ENCODE measurements at regions not wholly inside any gene's neighbourhood (a gene's known extent, or its start where the extent isn't known, plus 50 kb on each side); places are given as distances from the start of the nearest gene placed in this dataset.

DNA sequence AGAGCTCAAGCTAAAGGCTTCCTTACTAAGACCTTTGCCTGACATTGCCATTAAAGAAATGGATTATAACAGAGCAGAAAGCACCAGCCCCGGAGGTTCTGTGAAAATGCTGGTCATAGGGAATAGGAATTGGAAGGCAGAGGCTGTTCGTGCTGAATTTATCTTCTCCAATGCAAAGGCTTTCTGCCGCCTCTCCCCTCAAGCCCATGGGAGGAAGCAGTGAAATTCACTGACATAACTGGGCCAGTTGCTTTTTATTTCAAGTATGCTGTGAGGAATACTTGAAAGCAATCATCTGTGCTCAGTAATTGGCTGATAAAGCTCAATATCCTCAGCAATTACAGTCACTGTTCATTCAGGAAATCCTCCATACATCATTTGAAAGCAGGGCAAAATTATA lies 85.4 kb upstream of the LINC00305 start:
- H3K9ac ChIP-seq (ENCODE audit: insufficient read length, low read depth), result no peak overlapping the region
- H3K4me3 ChIP-seq (ENCODE audit: insufficient read length, low read depth), result no peak overlapping the region
- peaks cover 9% of the 10 kb centered on the region; the same call in 1 of the 2 replicates for H3K9me3 ChIP-seq (ENCODE audit: insufficient read depth, low read length)
- no peak for DNase-seq (ENCODE audit: low read depth, low spot score)
- no peak for TF ChIP-seq ZNF274 (IDR thresholded peaks at IDR 0.05; ENCODE audit: low read depth, low read length)
- TF ChIP-seq YY1 (IDR thresholded peaks at IDR 0.05; ENCODE audit: insufficient read depth, insufficient read length), result no peak
- TF ChIP-seq SUZ12 (IDR thresholded peaks at IDR 0.05; ENCODE audit: extremely low read depth, insufficient read depth, insufficient read length), result no peak
- H3K36me3 ChIP-seq (ENCODE audit: insufficient read depth, insufficient read length, low read length), result no peaks in the 10 kb centered on the region
- H3K27me3 ChIP-seq (ENCODE audit: insufficient read depth, insufficient read length), result no peaks in the 10 kb centered on the region
- no peaks in the 10 kb centered on the region for H3K4me1 ChIP-seq (ENCODE audit: insufficient read depth, insufficient read length)

DNA sequence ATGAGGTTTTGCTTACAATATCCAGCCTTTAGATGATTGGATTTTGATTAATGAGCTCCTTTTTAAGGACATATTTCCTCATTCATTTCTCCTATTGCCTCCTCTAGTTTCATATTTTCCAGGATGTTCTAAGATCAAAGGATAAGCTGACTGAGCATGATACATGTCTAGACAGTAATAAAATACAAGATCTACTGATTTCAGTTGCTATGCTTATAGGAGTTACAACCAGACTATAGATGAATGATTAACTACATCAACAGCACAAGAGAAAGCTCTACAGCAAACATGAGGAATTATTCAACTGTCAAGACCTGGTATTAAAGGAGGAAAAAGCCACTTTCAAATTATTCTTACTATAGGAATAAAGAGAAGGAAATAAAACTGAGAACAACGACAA lies 85.0 kb upstream of the LINC00305 start:
- DNase-seq (ENCODE audit: low read depth, low spot score), result no peak
- Histone ChIP-seq H3K9ac (ENCODE audit: insufficient read length, low read depth) (no peak overlapping the region), H3K36me3 (ENCODE audit: insufficient read depth, insufficient read length, low read length) (no peaks in the 10 kb centered on the region), H3K9me3 (ENCODE audit: insufficient read depth, low read length) (peaks cover 9% of the 10 kb centered on the region; the same call in 1 of the 2 replicates), H3K4me3 (ENCODE audit: insufficient read length, low read depth) (no peak overlapping the region), H3K4me1 (ENCODE audit: insufficient read depth, insufficient read length) (no peaks in the 10 kb centered on the region), H3K27me3 (ENCODE audit: insufficient read depth, insufficient read length) (no peaks in the 10 kb centered on the region)
- TF ChIP-seq SUZ12 (IDR thresholded peaks at IDR 0.05; ENCODE audit: extremely low read depth, insufficient read depth, insufficient read length), result no peak
- TF ChIP-seq ZNF274 (IDR thresholded peaks at IDR 0.05; ENCODE audit: low read depth, low read length), result no peak
- TF ChIP-seq YY1 (IDR thresholded peaks at IDR 0.05; ENCODE audit: insufficient read depth, insufficient read length), result no peak

DNA sequence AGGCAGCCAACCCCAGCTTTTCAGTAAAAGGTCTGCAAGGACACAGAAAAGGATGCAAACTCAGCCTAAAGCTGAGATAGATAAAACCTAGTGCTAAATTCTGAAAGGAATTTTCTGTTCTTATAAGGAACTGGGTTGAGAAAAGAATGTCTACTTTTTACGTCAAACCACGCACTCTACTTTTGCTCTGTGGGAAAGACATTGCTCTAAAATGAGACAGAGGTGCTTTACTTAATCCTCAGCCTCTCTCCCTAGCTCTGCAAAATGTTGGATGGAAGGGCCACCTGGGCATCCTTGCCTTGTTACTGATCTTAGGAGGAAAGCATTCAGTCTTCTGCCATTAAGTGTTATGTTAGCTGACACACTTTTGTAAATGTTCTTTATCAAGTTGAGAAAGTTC lies 72.1 kb upstream of the LINC00305 start:
- H3K9ac ChIP-seq (ENCODE audit: insufficient read length, low read depth), result no peak overlapping the region
- TF ChIP-seq YY1 (IDR thresholded peaks at IDR 0.05; ENCODE audit: insufficient read depth, insufficient read length) (no peak), ZNF274 (IDR thresholded peaks at IDR 0.05; ENCODE audit: low read depth, low read length) (no peak), SUZ12 (IDR thresholded peaks at IDR 0.05; ENCODE audit: extremely low read depth, insufficient read depth, insufficient read length) (no peak)
- no peak overlapping the region for H3K4me3 ChIP-seq (ENCODE audit: insufficient read length, low read depth)
- H3K36me3 ChIP-seq (ENCODE audit: insufficient read depth, insufficient read length, low read length), result no peaks in the 10 kb centered on the region
- H3K9me3 ChIP-seq (ENCODE audit: insufficient read depth, low read length), result no peaks in the 10 kb centered on the region
- no peaks in the 10 kb centered on the region for H3K27me3 ChIP-seq (ENCODE audit: insufficient read depth, insufficient read length)
- H3K4me1 ChIP-seq (ENCODE audit: insufficient read depth, insufficient read length), result no peaks in the 10 kb centered on the region
- no peak for DNase-seq (ENCODE audit: low read depth, low spot score)

DNA sequence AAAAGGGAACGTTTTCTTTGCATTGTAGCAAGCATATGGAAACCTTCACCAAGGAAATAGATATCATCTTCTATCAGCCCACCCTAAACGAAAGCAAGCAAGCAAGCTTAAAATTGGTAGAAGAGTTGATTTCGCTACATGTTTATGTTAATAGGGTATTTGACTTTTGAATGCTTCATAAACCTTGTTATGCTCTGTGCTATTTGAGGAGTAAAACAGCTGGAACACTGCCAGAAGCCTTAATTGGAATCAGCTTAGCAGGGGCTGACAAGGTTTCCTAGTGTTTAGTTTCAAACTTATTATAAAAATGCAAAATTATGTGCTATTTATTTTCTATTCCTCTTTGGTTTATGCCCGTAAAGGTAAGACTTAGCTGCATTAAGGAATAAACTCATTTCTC lies 70.6 kb upstream of the LINC00305 start:
- Histone ChIP-seq H3K27me3 (ENCODE audit: insufficient read depth, insufficient read length) (no peaks in the 10 kb centered on the region), H3K9ac (ENCODE audit: insufficient read length, low read depth) (no peak overlapping the region), H3K4me3 (ENCODE audit: insufficient read length, low read depth) (no peak overlapping the region), H3K9me3 (ENCODE audit: insufficient read depth, low read length) (no peaks in the 10 kb centered on the region), H3K36me3 (ENCODE audit: insufficient read depth, insufficient read length, low read length) (no peaks in the 10 kb centered on the region), H3K4me1 (ENCODE audit: insufficient read depth, insufficient read length) (no peaks in the 10 kb centered on the region)
- no peak for DNase-seq (ENCODE audit: low read depth, low spot score)
- TF ChIP-seq YY1 (IDR thresholded peaks at IDR 0.05; ENCODE audit: insufficient read depth, insufficient read length) (no peak), ZNF274 (IDR thresholded peaks at IDR 0.05; ENCODE audit: low read depth, low read length) (no peak), SUZ12 (IDR thresholded peaks at IDR 0.05; ENCODE audit: extremely low read depth, insufficient read depth, insufficient read length) (no peak)

DNA sequence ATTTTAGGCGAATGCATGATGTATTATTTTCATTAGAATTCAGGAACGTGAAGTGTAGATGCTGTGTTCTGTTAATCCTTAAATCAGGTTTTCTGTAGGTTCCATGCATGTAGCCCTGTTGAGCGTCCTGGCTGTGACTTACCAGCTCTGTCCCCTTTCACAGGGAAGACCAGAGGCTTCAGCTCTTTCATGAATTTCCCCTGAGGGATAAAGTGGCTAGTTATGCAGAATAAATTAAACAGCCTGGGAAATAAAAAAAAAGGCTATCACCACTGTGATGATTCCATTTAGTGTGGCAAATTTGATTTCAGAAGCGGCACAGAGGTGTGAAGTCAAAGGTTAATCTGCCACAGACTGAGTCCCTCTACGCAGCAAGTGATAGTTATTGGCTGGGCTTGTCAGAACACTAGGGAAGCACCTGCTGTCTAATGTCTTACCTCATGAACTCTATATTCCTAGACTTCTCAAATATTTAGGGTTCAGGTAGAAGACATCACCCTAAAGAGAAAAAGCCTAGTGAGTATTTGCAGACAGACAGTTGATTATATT lies 61.6 kb upstream of the LINC00305 start:
- TF ChIP-seq ZNF274 (IDR thresholded peaks at IDR 0.05; ENCODE audit: low read depth, low read length), result no peak
- no peak for TF ChIP-seq YY1 (IDR thresholded peaks at IDR 0.05; ENCODE audit: insufficient read depth, insufficient read length)
- TF ChIP-seq SUZ12 (IDR thresholded peaks at IDR 0.05; ENCODE audit: extremely low read depth, insufficient read depth, insufficient read length), result no peak
- Histone ChIP-seq H3K4me1 (ENCODE audit: insufficient read depth, insufficient read length) (no peaks in the 10 kb centered on the region), H3K9ac (ENCODE audit: insufficient read length, low read depth) (no peak overlapping the region), H3K4me3 (ENCODE audit: insufficient read length, low read depth) (no peak overlapping the region), H3K36me3 (ENCODE audit: insufficient read depth, insufficient read length, low read length) (no peaks in the 10 kb centered on the region), H3K27me3 (ENCODE audit: insufficient read depth, insufficient read length) (no peaks in the 10 kb centered on the region), H3K9me3 (ENCODE audit: insufficient read depth, low read length) (no peaks in the 10 kb centered on the region)
- no peak for DNase-seq (ENCODE audit: low read depth, low spot score)

DNA sequence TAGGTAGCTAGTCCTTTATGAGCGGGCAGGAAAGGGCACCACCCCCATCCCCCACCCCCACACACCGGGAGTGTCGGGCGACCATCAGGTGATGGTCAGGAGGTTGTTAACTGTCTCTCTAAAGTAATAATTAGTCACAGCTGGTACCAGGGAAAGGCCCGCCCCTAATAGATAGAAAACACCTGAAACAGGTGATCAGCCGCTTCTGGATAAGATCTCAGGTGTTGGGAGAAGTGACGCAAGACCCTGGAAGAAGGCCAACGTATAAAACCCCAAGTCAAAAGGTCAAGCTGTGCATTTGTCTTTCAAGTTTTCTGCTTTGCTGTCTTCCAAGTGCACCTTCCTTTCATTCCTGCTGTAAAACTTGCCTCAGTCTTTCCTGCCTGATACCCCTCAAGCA lies 59.6 kb upstream of the LINC00305 start:
- no peaks in the 10 kb centered on the region for H3K9me3 ChIP-seq (ENCODE audit: insufficient read depth, low read length)
- H3K9ac ChIP-seq (ENCODE audit: insufficient read length, low read depth), result no peak overlapping the region
- H3K4me3 ChIP-seq (ENCODE audit: insufficient read length, low read depth), result no peak overlapping the region
- DNase-seq (ENCODE audit: low read depth, low spot score), result no peak
- no peaks in the 10 kb centered on the region for H3K27me3 ChIP-seq (ENCODE audit: insufficient read depth, insufficient read length)
- H3K36me3 ChIP-seq (ENCODE audit: insufficient read depth, insufficient read length, low read length), result no peaks in the 10 kb centered on the region
- TF ChIP-seq YY1 (IDR thresholded peaks at IDR 0.05; ENCODE audit: insufficient read depth, insufficient read length), result no peak
- no peak for TF ChIP-seq ZNF274 (IDR thresholded peaks at IDR 0.05; ENCODE audit: low read depth, low read length)
- no peak for TF ChIP-seq SUZ12 (IDR thresholded peaks at IDR 0.05; ENCODE audit: extremely low read depth, insufficient read depth, insufficient read length)
- H3K4me1 ChIP-seq (ENCODE audit: insufficient read depth, insufficient read length), result no peaks in the 10 kb centered on the region

DNA sequence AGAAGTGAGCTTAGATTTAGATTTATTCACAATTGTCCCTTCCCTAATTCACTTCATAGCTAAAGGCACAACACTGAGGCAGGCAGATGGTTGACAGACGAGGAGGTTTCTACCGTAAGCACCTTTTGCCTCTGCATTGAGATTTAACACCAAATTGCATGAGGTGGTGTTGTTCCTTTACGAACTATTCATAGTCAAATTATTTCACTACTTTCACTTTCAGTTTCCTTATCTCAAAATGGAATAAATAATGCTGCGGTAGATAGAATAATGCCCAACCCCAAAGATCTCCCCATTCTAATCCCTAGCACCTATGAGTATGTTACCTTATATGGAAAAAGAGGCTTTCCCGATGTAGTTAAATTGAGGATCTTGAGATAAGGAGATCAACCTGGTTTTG lies 58.9 kb upstream of the LINC00305 start:
- no peak overlapping the region for H3K4me3 ChIP-seq (ENCODE audit: insufficient read length, low read depth)
- H3K36me3 ChIP-seq (ENCODE audit: insufficient read depth, insufficient read length, low read length), result no peaks in the 10 kb centered on the region
- DNase-seq (ENCODE audit: low read depth, low spot score), result no peak
- H3K27me3 ChIP-seq (ENCODE audit: insufficient read depth, insufficient read length), result no peaks in the 10 kb centered on the region
- no peak for TF ChIP-seq ZNF274 (IDR thresholded peaks at IDR 0.05; ENCODE audit: low read depth, low read length)
- TF ChIP-seq YY1 (IDR thresholded peaks at IDR 0.05; ENCODE audit: insufficient read depth, insufficient read length), result no peak
- no peak for TF ChIP-seq SUZ12 (IDR thresholded peaks at IDR 0.05; ENCODE audit: extremely low read depth, insufficient read depth, insufficient read length)
- H3K4me1 ChIP-seq (ENCODE audit: insufficient read depth, insufficient read length), result no peaks in the 10 kb centered on the region
- no peak overlapping the region for H3K9ac ChIP-seq (ENCODE audit: insufficient read length, low read depth)
- no peaks in the 10 kb centered on the region for H3K9me3 ChIP-seq (ENCODE audit: insufficient read depth, low read length)
